ENCODE measurements at regions not wholly inside any gene's neighbourhood (a gene's known extent, or its start where the extent isn't known, plus 50 kb on each side); places are given as distances from the start of the nearest gene placed in this dataset.
"Not testable (repeated sequence)": the region's sequence is repeated elsewhere in the genome, so short reads cannot be mapped to it uniquely, and the experiment has no call there.

DNA sequence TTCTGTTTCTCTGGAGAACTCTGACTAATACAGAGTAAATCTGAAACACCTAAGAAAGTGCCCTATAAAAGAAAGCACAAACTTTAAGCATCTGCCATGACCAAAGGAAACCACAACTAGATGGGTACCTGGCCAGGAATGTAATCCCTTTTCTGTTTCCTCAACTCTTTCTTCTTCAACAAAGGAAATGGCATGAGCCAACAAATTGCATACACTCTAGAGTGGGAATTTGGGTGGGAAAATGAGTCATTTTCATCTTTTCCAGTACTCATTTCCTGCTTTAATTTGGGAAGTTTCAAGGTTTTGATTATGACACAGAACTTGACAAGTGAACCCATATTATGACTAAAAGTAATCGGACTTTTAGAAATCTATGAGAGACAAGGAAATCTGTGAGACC, 349.2 kb upstream of the RORB start:
- DNase-seq: no peak

DNA sequence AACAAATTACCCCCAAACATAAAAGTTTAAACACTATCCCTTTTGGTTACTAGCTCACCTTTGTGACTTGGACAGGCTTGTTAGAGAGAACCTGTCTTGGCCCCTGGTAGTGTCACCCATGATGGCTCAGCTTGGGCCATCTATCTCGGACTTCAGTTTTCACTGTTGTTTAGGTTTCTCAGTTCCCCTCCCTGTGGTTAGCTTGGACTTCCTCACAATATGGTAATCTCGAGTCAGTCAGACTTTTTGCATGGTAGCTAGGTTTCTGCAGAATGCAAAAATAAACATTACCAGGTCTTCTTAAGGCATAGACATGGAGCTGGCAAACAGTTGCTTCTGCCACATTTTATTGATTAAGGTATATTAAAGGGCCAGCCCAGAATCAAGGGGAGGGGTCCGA, 324.3 kb upstream of the RORB start:
- no peak for DNase-seq

DNA sequence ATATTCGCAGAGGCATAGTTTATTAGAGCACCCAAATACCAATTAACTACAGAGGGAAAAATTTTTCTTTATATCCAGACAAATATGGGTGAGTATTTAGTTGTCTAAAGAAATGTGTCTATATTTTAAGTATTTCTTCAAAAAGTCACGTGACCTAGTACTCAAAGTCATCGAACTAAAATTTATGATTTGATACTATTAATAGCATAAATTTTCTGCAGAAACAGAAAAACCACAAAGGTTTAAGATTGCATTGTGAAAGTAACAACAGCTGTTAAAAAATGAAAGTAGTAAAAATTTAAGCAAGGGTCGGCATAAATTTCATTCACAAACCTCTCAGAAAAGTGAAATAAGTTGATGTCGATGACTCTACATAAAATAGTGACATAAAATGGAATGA, 323.9 kb upstream of the RORB start:
- DNase-seq: no peak

DNA sequence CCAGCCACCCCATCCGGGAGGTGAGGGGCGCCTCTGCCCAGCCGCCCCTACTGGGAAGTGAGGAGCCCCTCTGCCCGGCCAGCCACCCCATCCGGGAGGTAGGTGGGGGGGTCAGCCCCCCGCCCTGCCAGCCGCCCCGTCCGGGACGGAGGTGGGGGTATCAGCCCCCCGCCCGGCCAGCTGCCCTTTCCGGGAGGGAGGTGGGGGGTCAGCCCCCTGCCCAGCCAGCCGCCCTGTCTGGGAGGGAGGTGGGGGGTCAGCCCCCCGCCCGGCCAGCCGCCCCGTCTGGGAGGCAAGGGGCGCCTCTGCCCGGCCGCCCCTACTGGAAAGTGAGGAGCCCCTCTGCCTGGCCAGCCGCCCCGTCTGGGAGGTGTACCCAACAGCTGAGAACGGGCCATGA, 299.4 kb upstream of the RORB start:
- not testable (repeated sequence) for DNase-seq

DNA sequence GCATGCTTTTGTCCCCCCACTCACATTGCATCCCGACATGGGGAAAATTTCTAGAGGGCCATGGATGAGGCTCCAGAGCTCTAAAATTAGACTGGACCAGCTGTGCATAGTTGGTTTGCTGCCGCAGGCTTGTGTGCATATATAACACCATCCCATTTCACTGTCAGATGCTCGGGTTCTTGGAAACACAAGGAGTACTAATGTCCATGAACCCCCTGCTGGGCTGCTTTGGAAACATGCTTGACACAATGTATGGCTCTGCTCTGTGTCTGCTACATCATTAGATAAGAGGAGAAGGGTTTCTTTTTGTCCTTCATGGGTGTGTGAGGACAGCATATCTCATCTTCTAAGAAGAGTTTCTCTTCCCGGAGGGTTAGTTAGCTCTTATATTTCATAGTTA, 292.1 kb upstream of the RORB start:
- DNase-seq: no peak

DNA sequence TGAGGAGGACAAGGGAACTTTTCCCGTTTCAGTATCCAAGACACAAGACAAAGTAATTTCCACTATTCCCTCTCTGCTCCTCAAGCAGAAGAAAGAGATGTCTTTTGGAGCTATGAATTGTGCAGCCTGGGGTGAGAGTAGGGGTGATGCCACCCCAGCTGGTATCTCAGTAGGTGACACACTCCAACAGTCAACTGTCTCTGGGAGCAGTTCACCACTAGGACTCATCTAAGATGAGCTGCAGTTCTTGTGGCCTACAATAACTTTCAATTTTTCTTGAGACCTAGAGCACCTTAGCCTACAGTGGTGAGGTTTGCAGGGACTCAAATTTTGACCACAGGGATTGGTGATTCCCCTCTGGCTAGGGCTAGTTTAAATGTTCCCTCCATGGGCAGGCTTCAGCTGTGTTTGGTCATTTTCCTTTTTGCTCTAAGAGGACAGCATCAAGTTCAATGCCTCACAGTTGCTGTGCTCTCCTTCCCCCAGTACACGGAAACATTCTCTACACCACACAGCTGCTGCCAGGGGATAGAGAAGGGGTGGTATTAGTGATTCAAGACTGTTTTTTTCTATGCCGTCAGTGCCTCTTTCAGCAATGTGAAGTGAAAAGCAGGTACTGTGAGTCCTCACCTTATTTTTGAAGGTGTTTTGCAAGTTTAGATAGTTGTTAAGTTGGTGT, 278.6 kb upstream of the RORB start:
- no peak for DNase-seq

DNA sequence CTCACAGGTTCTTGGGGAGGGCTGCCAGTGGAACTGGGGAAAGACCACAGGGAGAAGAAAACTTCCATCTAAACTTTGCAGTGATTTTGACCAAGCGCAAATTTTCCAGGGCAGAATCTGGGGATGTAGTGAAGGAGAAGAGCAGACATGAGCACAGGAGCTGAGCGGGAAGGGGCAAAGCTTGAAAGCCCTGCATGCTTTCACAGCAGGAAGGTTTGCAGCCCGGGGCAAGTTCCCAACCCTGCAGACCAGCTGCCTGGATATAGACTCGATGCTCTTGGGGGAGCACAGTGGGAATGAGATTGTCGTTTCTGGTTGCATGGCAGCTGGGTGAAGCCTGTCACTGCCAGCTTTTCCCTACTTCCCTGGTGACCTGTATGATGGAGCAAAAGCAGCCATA, 276.8 kb upstream of the RORB start:
- DNase-seq: no peak

DNA sequence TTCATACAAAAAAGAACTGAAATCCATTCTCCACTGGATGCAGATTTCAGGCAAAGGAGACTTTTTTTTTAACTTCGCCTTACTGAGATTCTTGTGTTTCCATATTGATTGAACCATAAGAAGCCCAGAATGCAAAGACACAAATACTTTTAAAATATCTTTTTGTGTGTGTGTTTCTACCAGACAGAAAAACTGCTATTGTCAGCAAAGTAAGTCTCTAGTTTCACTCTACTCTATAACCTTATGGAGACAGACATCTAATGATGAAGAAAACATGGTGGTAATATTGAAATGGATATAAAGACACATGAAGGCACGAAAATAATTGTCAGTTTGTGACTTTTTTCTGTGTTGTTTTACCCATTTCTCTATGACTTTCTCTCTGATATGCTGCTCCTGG, 260.3 kb upstream of the RORB start:
- DNase-seq: no peak

DNA sequence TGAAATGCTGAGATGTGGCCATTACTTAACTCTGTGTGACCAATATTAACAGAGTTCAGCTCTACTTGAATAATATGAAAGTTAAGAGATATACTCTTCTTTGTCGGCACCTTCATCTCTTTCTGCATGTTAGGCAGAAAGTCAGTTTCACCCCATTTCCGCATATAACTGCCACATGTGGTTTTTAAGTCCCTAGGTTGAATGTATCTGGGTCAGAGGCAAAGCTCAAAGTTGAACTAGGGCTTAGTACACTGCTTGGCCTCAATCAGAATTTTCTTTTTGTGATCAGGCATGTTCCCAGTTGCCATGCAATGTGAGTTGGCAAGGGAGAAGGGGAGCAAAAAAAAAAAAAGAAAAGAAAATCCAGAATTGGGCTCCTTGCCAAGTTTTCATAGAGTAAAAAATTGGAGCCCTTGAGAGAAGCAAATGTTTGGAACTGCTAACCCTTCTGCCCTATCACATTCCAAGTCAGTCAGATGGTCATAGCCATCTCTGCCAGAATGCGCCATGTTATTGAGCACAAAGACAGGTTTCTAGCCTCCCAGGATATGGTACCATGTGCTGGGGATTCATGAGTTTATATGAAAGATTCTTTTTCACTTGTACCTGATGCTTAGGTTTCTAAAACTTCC, 251.2 kb upstream of the RORB start:
- no peak for DNase-seq

DNA sequence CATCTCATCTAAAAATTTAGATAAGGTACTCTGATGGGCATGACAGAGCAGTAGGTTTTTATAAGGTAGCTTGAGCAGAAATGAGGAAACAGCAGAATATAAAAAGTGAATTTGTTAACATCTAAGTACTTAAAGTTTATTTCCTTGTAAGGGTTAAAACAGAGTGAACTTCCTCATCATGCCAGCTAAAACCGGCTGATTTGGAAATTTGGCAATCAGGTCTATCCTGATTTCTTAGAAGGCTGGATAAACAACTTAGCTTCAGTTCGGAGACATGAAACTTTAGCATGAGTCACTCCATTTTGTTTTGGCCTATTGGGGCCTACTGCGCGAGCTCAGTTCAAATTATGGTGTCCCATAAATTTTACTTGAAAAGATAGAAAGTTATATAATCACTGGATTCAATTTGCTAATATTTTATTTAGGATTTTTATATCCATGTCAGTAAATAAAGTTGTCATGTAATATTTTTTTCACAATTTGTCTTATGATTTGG, 241.6 kb upstream of the RORB start:
- DNase-seq: no peak

DNA sequence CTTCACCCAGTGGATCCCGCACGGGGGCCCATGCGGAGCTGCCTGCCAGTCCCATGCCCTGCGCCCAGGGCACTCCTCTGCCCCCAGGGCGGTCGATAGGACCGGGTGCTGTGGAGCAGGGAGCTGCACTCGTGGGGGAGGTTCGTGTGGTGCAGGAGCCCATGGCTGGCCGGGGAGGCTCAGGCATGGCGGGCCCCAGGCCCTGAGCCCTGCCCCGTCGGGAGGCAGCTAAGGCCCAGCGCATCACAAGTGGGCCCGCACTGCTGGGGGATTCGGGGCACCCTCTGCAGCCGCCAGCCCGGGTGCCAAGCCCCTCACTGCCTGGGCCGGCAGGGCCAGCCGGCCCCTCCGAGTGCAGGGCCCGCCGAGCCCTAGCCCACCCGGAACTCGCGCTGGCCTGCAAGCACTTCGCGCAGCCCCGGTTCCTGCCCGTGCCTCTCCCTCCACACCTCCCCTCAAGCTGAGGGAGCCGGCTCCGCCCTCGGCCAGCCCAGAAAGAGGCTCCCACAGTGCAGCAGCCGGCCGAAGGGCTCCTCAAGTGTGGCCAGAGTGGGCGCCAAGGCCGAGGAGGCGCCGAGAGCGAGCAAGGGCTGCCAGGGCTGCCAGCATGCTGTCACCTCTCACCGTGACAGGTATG, 221.1 kb upstream of the RORB start:
- DNase-seq: peak in 1 of 58 donors; percentile 2

DNA sequence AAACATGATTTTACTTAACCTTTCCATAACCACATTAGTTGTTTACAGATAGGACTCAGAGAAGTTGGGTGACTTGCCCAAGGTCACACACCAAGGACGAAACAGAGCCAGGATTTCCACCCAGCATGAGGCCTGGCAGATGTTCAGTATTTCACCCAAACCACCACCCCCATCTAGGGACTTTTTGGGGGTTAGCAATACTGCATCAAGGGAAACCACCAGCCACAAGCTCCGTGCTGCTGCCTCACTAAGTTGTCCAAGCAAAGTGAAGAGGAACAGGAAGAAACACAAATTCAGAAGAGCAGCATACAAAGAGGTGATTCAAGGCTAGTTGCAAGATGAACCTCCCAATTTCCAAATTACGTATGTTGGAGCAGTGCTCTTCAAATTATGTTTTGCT, 219.6 kb upstream of the RORB start:
- no peak for DNase-seq

DNA sequence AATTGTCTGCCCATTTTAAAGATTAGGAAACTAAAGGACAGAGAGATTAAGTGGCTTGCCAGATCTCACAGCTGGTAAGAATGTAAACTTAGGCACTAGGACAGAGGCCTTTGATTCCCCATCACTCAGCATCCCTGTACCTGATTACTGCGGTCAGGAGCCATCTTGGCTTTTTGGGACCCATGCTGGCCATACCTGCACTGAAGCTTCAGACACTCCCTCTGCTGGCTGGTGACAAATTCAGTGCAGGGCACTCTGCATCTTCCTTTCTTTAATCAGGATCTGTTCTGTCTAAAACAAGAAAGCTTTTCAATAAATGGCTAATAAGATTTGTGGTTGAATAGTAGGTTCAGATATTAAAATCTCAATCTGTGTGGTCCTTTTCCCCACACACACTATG, 215.5 kb upstream of the RORB start:
- DNase-seq: no peak

DNA sequence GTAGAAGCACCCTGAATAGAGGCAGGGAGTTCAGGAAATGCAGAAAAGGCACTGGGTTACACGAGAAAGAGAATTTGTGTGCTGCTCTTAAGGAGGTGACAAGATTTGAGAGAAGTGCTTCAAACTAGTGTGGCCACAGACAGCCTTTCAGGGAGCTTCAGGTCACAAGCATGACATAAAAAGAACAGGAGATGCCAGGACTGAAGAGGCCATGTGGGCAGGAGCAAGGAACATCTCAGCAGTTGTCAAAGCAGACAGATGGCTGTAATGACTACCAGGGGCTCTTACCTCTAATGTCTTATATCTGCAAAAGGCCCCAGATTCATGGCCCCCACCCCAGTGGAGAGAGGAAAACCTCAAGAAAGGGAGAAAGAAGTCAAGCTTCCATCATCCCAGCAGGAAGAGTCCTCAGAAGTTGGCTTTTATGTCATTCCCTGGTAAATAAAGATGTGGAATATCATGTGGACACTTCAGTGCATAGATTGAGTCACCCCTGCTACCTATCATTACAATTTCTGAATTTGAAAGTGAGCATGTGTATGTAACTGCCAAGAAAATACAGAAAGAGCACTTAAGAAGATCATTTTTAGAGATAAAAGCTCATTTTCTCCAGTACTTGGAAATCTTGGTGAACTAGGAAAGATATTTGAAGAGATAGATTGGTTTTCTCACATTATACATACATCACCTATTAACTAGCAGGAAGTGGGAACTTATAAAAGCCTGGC, 214.4 kb upstream of the RORB start:
- no peak for DNase-seq

DNA sequence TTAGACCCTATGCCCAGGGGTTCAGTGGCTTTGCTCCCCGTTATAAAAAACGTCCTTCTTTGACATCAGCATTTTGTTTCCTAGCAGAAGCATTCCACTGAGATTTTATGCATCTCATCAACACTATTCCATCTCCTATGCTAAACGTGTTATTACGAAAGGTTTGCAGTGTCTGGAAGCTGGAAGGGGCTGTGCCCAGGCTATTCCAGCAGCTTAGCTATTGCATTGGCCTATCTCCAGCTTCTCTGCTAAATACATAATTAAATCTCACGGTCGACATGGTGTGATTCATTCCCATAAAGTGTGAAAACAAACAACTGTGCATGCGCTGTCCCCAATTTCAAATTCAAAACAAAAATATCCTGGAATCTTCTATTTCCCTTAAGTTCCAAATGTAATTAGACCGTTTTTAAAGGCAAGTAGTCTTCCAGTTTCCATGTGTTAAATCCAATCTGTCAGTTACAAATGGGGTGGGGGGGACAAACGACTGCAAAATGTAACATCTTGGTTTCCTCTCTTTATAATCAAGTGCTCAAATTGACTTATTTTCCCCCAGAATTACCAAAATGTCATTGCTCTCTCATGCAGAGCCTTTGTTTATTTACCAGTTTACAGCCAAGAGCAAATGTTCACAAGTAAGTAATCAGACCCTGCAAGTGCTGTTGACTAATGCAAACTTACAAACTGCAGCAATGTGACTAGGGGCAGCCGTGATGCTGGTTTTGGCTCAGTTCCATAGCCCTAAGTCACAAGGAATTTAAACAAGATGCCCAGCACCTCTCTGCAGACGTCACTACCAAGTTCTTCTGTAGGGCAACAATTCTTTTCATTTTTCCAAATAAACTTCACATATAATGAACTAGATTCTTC, 212.3 kb upstream of the RORB start:
- DNase-seq: peak in 4 of 58 donors; percentile 1 to 6 (median 2)

DNA sequence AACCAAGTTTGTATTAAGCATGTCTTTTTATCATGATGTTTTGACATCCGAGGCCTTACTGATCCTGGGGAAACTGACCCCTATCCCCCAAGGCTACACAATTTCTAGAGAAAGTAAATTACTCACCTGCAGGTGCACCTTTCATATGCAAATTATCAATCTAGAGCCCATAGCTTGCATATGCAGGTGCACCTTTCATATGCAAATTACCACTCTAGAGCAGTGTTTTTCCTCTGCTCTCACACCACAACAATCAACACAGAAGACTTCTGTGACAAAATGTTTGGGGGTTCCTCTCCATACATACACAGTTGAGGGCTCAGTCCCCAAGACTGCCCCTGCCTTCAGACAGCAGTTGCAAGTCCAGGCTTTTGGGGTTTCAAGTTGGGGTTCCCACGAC, 203.7 kb upstream of the RORB start:
- DNase-seq: no peak

DNA sequence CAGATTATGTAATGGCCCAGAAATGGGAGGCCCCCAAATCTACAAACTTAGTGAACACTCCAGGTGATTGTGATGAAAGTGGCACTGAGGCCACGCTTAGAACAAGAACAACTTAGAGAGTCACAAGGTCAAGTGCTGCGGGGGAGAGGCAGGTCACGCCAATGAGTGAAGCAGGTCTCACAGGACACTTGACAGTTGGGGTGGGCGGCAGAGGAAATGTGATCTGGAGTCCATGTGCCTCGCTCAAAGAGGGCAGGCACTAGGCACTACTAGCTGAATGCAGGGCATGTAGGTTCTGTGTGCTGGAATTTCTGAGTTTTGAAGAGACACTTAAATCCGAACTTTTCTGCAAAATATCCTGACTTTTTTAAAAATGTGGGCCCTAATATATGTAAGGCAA, 193.2 kb upstream of the RORB start:
- no peak for DNase-seq

DNA sequence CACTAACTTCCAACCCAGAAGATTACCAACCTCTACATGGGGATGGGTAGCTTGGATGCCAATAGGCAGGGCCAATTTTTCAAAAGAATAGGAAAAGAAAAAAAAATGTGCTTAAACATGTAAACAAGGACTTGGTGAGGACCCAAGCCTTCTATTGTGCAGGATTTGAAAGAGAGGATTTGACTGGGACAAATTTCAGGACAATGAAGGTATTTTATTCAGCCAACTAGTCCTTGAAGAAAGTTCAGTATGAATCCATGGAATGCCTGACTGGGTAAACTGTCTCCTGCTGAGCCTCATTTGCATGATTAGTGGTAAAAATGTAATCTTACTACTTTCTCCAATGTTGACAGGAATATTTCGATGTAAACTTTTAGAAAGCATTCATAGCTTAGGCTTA, 192.5 kb upstream of the RORB start:
- DNase-seq: no peak

DNA sequence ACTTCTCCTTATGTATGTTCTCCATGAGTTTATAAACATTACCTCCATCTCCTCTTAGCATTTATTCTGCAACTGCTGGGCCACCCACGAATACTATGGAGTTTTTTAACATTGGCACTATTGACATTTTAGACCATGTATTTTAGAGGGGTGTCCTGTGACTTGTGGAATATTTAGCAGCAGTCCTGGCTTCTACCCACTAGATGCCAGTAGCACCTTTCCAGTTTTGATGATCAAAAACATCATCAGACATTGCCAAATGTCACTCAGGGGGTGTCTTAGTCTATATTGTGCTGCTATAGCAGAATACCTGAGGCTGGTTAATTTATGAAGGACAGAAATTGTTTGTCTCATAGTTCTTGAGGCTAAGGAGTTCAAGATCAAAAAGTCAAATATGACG, 187.5 kb upstream of the RORB start:
- DNase-seq: no peak

DNA sequence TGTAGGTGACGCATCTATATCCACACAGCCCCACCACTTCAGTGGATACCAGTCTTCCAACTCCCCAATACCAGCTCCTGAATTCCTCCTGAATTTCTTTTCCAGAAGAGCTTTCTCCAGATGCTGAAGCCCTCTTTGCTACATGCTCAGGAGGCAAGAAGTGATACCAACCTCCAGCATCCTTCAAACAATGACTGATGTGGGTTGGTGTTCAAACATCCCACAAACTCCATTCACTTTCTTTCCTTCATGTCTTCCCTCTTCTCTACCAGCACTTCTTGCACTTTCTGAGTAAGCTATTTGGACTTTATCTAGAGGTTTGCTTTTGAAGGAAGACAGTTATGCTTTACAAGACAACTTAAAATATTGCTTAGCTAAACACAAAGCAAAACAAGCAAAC, 179.9 kb upstream of the RORB start:
- no peak for DNase-seq

DNA sequence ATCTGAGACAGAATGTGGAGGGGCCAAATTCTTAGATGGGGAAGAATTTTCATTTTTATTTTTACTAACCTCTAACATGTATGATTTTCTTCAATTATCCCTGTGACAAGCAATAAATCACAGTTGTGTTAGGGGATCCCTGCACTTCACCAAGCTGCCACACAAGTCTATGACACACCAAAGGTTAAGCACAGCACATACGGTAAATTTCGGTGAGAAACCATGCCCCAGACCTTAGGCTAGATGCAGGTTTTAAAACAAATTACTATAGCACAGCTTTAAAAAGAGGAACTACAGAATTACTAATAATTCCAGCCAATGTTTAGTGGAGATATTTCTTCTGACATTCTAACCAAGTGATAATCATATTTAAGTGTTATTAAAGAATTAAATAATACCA, 175.7 kb upstream of the RORB start:
- no peak for DNase-seq
